A549 (cell line): ENCODE measurements at regions not wholly inside any gene's neighbourhood (a gene's known extent, or its start where the extent isn't known, plus 50 kb on each side); places are given as distances from the start of the nearest gene placed in this dataset.

Source experiments
- CTCF ChIP-seq: fragments of >200 bp; sonication (Bioruptor Twin); formaldehyde crosslinking; IDR thresholded peaks from 3 replicates; pipeline ENCODE4 v1.5.1; 2016
- EP300 ChIP-seq, 2 experiments: fragments of >200 bp; sonication (Bioruptor Twin); formaldehyde crosslinking; IDR thresholded peaks; 2 replicates in 1 of 2; 3 replicates in 1 of 2; pipeline ENCODE4 v1.6.1; 2016 to 2017
- HOXB13 ChIP-seq: fragments of 250-450 bp; sonication (Bioruptor Pico); IDR thresholded peaks from 2 replicates; pipeline ENCODE4 v1.5.0; 2020; ENCODE audit warnings: low read depth, mild to moderate bottlenecking, moderate library complexity
- KDM1A ChIP-seq: fragments of 200-600 bp; sonication (generic); IDR thresholded peaks from 2 replicates; pipeline ENCODE4 v1.6.1; 2016; ENCODE audit warnings: low read depth, mild to moderate bottlenecking
- MAX ChIP-seq: IDR thresholded peaks from 2 replicates; pipeline ENCODE4 v1.6.1; 2012
- MYC ChIP-seq: IDR thresholded peaks from 2 replicates; pipeline ENCODE4 v1.6.1; 2012; ENCODE audit warnings: mild to moderate bottlenecking, inconsistent platforms, low read length, improper control_type of control experiment, borderline replicate concordance
- NFE2L2 ChIP-seq: fragments of 150-350 bp; conservative IDR thresholded peaks from 2 replicates; pipeline ENCODE4 v1.6.1; 2014; ENCODE audit warnings: low read length
- NPAS2 ChIP-seq: fragments of 250-450 bp; sonication (Bioruptor Pico); IDR thresholded peaks from 2 replicates; pipeline ENCODE4 v1.8.0; 2022; ENCODE audit warnings: mild to moderate bottlenecking, moderate library complexity, borderline replicate concordance
- POLR2A ChIP-seq: IDR thresholded peaks from 2 replicates; pipeline ENCODE4 v1.6.1; 2012; ENCODE audit warnings: mild to moderate bottlenecking, low read length
- RAD21 ChIP-seq, 2 experiments: fragments of >200 bp in 1 of 2; sonication (Bioruptor Twin) in 1 of 2; formaldehyde crosslinking in 1 of 2; IDR thresholded peaks in 1 of 2; conservative IDR thresholded peaks in 1 of 2; 2 replicates in 1 of 2; 3 replicates in 1 of 2; pipeline ENCODE4 v1.6.1; 2012 to 2018; ENCODE audit warnings: inconsistent platforms in 1 of 2
- REST ChIP-seq: fragments of 200-600 bp; sonication (generic); IDR thresholded peaks from 2 replicates; pipeline ENCODE4 v1.6.1; 2016; ENCODE audit warnings: antibody characterized with exemption, mild to moderate bottlenecking, moderate library complexity
- USF2 ChIP-seq: fragments of 450-650 bp; IDR thresholded peaks from 2 replicates; pipeline ENCODE4 v1.6.1; 2014; ENCODE audit warnings: antibody characterized with exemption

GRCh38 chr4:177945268-177945667 lies 503.0 kb upstream of the AGA start:
- TF ChIP-seq NFE2L2 (no peak), CTCF (no peak), POLR2A (no peak), EP300 (IDR thresholded peaks at IDR 0.05) (no peak), KDM1A (no peak), USF2 (no peak), RAD21 (conservative IDR thresholded peaks at IDR 0.05 in 1 of 2, IDR thresholded peaks at IDR 0.05 in 1 of 2) (no peak), REST (no peak), HOXB13 (CRISPR knock-in tag) (no peak), MYC (no peak), NPAS2 (no peak), MAX (no peak)
